KOPT-K1 (cell line): ENCODE measurements at regions not wholly inside any gene's neighbourhood (a gene's known extent, or its start where the extent isn't known, plus 50 kb on each side); places are given as distances from the start of the nearest gene placed in this dataset.
"Not testable (repeated sequence)": the region's sequence is repeated elsewhere in the genome, so short reads cannot be mapped to it uniquely, and the experiment has no call there.

ENCODE experiments used
- H3K27ac ChIP-seq: fragments of 200-600 bp; sonication (generic); 2 replicates; pipeline ENCODE4 v1.5.1; 2016; ENCODE audit warnings: antibody characterized with exemption, mild to moderate bottlenecking, low read depth, low read length; ENCODE audit not compliant: poor library complexity, severe bottlenecking
- H3K36me3 ChIP-seq: fragments of 200-600 bp; sonication (generic); 2 replicates; pipeline ENCODE4 v1.5.1; 2017; ENCODE audit warnings: antibody characterized with exemption, mild to moderate bottlenecking, low read length, moderate library complexity; ENCODE audit not compliant: insufficient read depth
- H3K9me3 ChIP-seq: fragments of 200-600 bp; sonication (generic); 2 replicates; pipeline ENCODE4 v1.5.1; 2017; ENCODE audit warnings: antibody characterized with exemption, low read length, mild to moderate bottlenecking; ENCODE audit not compliant: insufficient read depth, poor library complexity, severe bottlenecking

GRCh38 chr7:3119352-3119927 is 75.8 kb upstream of the CARD11 start:
- H3K9me3 ChIP-seq, H3K27ac ChIP-seq, H3K36me3 ChIP-seq: not testable (repeated sequence)

DNA sequence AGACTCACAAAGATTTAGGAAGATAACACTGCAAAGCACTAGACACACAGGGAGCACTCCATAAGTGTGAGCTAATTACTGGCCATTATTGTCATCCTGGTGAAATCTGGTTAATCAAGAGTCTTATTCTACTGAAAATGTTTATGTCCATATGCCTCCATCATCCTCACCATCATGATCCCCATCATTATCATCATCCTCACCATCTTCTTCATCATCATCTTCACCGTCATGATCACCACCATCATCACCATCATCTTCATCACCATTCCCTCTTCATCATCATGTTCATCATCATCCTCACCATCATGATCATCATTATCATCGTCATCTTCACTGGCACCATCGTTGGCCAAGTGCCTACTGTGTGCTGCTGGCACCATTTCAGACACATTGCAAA is 76.3 kb upstream of the CARD11 start:
- Histone ChIP-seq H3K9me3 (peaks cover 6% of the 10 kb centered on the region), H3K27ac (no peak overlapping the region), H3K36me3 (no peaks in the 10 kb centered on the region)

- H3K9me3 ChIP-seq: peaks cover 6% of the 10 kb centered on the region
- H3K27ac ChIP-seq: no peak overlapping the region
- H3K36me3 ChIP-seq: no peaks in the 10 kb centered on the region
These were observed 76.8 kb upstream of the CARD11 start for GRCh38 chr7:3120513-3120912.

GRCh38 chr7:3128857-3129490 is 85.3 kb upstream of the CARD11 start:
- no peak overlapping the region for H3K27ac ChIP-seq
- H3K9me3 ChIP-seq: no peaks in the 10 kb centered on the region
- no peaks in the 10 kb centered on the region for H3K36me3 ChIP-seq

- H3K9me3 ChIP-seq: no peaks in the 10 kb centered on the region
- no peaks in the 10 kb centered on the region for H3K36me3 ChIP-seq
- no peak overlapping the region for H3K27ac ChIP-seq
These were observed 90.2 kb upstream of the CARD11 start for GRCh38 chr7:3133811-3134385.

DNA sequence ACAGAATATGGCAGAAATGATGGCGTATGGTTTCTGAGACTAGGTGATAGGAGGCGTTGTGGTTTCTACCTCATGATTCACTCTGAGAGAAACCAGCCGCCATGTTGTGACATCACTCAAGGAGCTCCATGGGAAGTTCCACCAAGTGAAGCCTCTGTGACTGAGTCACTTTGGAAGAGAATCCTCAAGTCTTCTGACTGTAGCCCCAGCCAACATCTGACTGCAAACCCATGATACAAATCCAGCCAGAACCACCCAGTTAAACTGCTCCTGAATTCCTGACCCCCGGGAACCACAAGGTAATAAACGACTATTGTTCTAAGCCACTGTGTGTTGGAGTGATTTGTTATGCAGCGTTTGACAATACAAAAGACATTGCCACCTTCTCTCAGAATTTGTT is 91.1 kb upstream of the CARD11 start:
- H3K9me3 ChIP-seq: no peaks in the 10 kb centered on the region
- H3K36me3 ChIP-seq: no peaks in the 10 kb centered on the region
- H3K27ac ChIP-seq: no peak overlapping the region

GRCh38 chr7:3135626-3136025 is 92.0 kb upstream of the CARD11 start:
- no peaks in the 10 kb centered on the region for H3K9me3 ChIP-seq
- no peaks in the 10 kb centered on the region for H3K36me3 ChIP-seq
- no peak overlapping the region for H3K27ac ChIP-seq

GRCh38 chr7:3138206-3138605 is 94.5 kb upstream of the CARD11 start:
- H3K27ac ChIP-seq: no peak overlapping the region
- H3K36me3 ChIP-seq: no peaks in the 10 kb centered on the region
- no peaks in the 10 kb centered on the region for H3K9me3 ChIP-seq

DNA sequence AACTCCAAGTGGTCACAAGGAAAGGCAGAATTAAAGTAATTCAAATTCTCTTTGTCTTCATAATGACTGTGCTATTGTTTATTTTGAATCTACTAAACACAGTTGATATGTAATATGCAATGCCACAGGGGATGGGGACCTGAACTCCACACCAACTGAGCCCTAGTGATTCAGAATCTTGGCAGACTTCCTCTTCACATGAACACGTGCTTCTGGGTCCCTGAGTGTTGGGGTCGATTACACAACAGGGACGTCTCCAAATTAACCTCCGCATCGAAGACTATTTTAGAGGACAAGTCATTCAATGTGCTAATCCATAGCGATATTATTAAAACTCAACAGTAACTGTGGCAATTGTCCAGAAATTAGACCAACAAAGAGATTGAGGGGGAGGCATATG is 95.3 kb upstream of the CARD11 start:
- H3K9me3 ChIP-seq: no peaks in the 10 kb centered on the region
- H3K36me3 ChIP-seq: no peaks in the 10 kb centered on the region
- no peak overlapping the region for H3K27ac ChIP-seq

- Histone ChIP-seq H3K27ac (no peak overlapping the region), H3K9me3 (no peaks in the 10 kb centered on the region), H3K36me3 (no peaks in the 10 kb centered on the region)
These were observed 97.2 kb upstream of the CARD11 start for GRCh38 chr7:3140834-3141233.

DNA sequence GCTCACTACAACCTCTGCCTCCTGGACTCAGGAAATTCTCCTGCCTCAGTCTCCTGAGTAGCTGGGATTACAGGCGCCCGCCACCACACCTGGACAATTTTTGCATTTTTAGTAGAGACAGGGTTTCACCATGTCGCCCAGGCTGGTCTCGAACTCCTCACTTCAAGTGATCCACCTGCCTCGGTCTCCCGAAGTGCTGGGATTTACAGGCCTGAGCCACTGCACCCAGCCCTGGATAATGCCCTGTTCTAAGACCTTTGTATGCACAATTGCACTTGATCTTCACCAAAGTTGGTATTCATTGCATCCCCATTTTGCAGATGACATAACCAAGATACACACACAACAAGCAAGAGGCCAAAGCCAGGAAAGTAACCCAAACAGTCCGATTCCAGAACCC is 97.7 kb upstream of the CARD11 start:
- Histone ChIP-seq H3K36me3 (no peaks in the 10 kb centered on the region), H3K9me3 (no peaks in the 10 kb centered on the region), H3K27ac (no peak overlapping the region)

DNA sequence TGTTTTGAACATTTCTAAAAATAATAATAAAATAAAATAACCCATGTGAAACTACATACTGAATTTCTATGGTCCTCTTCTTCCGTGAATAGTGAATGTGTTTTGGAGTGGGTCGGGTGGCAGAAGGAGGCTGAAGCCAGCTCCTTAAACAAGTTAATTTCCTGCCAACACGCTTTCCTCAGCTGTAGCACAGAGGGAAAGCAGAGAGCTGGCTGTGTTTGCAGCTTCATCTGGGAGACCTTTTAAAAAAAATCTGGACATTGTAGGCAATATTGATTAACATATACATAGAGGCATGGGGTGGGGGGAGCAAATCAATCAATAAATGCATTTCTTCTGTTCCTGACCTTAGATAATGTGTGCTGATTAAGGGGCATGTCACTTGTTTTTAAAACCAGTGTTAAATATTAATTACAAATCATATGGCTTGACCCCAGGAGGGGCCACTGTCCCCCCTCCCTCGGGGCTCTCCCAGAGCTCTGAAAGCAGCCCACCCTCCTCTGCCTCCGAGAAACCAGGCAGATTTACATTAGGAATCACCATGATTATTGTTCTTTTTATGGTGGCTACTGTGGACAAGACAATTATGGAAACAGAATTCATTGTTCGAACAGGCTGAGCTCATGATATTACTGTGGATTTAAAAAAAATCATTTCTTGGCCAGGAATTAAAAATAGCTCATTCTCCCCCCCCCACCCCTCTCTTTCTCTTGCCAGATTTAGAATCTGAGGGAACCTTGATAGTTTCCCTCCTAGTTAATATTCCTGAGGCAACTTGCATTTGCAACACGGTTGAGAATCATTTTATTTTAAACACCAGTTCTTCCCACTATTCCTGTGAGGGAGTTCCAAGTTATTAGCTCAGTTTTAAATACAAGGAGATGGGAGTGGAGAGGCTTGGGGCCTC is 100.5 kb upstream of the CARD11 start:
- no peaks in the 10 kb centered on the region for H3K36me3 ChIP-seq
- H3K9me3 ChIP-seq: no peaks in the 10 kb centered on the region
- H3K27ac ChIP-seq: no peak overlapping the region

- not testable (repeated sequence) for H3K27ac ChIP-seq, H3K9me3 ChIP-seq, H3K36me3 ChIP-seq
These were observed 101.1 kb upstream of the CARD11 start for GRCh38 chr7:3144776-3145125.

DNA sequence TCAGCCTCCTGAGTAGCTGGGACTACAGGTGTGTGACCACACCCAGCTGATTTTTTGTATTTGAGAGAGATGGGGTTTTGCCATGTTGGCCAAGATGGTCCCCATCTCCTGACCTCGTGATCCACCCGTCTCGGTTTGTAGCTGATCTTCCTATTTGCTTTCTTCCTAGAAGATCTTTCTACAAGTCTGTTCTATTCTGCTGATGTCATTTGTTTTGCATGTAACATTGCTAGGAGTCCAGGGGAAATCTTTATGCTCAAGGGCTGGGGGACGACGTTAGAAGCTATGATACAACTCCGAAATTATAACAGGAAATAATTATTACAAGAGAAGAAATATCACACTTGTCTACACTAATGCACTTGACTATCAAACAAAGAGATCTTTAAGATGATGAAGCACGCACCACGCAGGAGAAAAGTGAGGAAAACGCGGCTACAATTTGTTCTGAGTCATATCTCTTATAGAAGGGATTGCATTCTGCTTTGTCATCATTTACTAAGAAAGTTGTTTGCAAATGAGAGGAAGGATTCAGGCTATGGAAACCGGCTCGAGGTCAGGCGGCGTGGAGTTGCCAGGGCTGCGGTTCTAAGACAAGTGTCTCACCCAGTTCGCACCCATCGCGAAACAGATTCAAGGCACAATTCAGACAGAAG is 103.0 kb upstream of the CARD11 start:
- no peaks in the 10 kb centered on the region for H3K36me3 ChIP-seq
- H3K27ac ChIP-seq: no peak overlapping the region
- no peaks in the 10 kb centered on the region for H3K9me3 ChIP-seq

DNA sequence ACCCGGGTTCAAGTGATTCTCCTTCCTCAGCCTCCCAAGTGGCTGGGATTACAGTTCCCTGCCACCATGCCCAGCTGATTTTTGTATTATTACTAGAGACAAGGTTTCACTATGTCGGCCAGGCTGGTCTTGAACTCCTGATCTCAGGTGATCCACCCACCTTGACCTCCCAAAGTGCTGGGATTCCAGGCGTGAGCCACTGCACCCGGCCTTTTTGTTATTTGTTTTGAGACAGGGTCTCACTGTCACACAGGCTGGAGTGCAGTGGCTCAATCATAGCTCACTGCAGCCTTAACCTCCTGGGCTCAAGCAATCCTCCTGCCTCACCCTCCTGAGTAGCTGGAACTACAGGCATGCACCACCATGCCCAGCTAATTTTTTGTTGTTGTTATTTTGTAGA is 104.8 kb upstream of the CARD11 start:
- H3K36me3 ChIP-seq, H3K9me3 ChIP-seq, H3K27ac ChIP-seq: not testable (repeated sequence)
